NCI-H1092 (cell line): ENCODE measurements at regions not wholly inside any gene's neighbourhood (a gene's known extent, or its start where the extent isn't known, plus 50 kb on each side); places are given as distances from the start of the nearest gene placed in this dataset.
"Not testable (repeated sequence)": the region's sequence is repeated elsewhere in the genome, so short reads cannot be mapped to it uniquely, and the experiment has no call there.

Experiments
- DNase-seq: peaks from one replicate; lab custom pipeline; 2025; lab: John Stamatoyannopoulos, UW

- no peak for DNase-seq
Measured at GRCh38 chr3:150242220-150242936, 165.7 kb upstream of the TSC22D2 start.

GRCh38 chr3:150240891-150241290, 167.2 kb upstream of the TSC22D2 start:
- DNase-seq = no peak

GRCh38 chr3:150239766-150240165, 168.3 kb upstream of the TSC22D2 start:
- no peak for DNase-seq

GRCh38 chr3:150238995-150239619, 169.0 kb upstream of the TSC22D2 start:
- DNase-seq = peak; percentile 30

GRCh38 chr3:150238048-150238802, 169.9 kb upstream of the TSC22D2 start:
- no peak for DNase-seq

- DNase-seq = peak; percentile 33
Measured at GRCh38 chr3:150237490-150237889, 170.6 kb upstream of the TSC22D2 start.

- no peak for DNase-seq
Measured at GRCh38 chr3:150236316-150237082, 171.6 kb upstream of the TSC22D2 start.

- no peak for DNase-seq
Measured at GRCh38 chr3:150235799-150236198, 172.3 kb upstream of the TSC22D2 start.

- peak; percentile 79 for DNase-seq
Measured at GRCh38 chr3:150232992-150233451, 175.1 kb upstream of the TSC22D2 start.

- no peak for DNase-seq
Measured at GRCh38 chr3:150230037-150230436, 178.1 kb upstream of the TSC22D2 start.

GRCh38 chr3:150228626-150229025, 179.5 kb upstream of the TSC22D2 start:
- not testable (repeated sequence) for DNase-seq

GRCh38 chr3:150227839-150228238, 180.3 kb upstream of the TSC22D2 start:
- DNase-seq = peak; percentile 73

- no peak for DNase-seq
Measured at GRCh38 chr3:150225986-150226385, 182.1 kb upstream of the TSC22D2 start.

GRCh38 chr3:150223558-150223957, 184.5 kb upstream of the TSC22D2 start:
- DNase-seq = no peak

GRCh38 chr3:150222691-150223489, 185.2 kb upstream of the TSC22D2 start:
- no peak for DNase-seq

- no peak for DNase-seq
Measured at GRCh38 chr3:150221904-150222523, 186.1 kb upstream of the TSC22D2 start.

GRCh38 chr3:150220799-150221198, 187.3 kb upstream of the TSC22D2 start:
- no peak for DNase-seq

GRCh38 chr3:150220041-150220440, 188.1 kb upstream of the TSC22D2 start:
- DNase-seq = no peak

- DNase-seq = no peak
Measured at GRCh38 chr3:150218841-150219240, 189.3 kb upstream of the TSC22D2 start.

GRCh38 chr3:150218236-150218635, 189.9 kb upstream of the TSC22D2 start:
- no peak for DNase-seq

- DNase-seq = no peak
Measured at GRCh38 chr3:150217691-150218090, 190.4 kb upstream of the TSC22D2 start.
